NT2/D1 (cell line): ENCODE measurements at regions not wholly inside any gene's neighbourhood (a gene's known extent, or its start where the extent isn't known, plus 50 kb on each side); places are given as distances from the start of the nearest gene placed in this dataset.

Experiments used
- SUZ12 ChIP-seq: IDR thresholded peaks from 2 replicates; pipeline ENCODE4 v1.6.1; 2011; ENCODE audit not compliant: insufficient read length, insufficient read depth; ENCODE audit errors: extremely low read depth
- YY1 ChIP-seq: IDR thresholded peaks from 2 replicates; pipeline ENCODE4 v1.6.1; 2011; ENCODE audit not compliant: insufficient read length, insufficient read depth
- ZNF274 ChIP-seq: IDR thresholded peaks from 2 replicates; pipeline ENCODE4 v1.6.1; 2011; ENCODE audit warnings: mild to moderate bottlenecking, low read depth, low read length

DNA sequence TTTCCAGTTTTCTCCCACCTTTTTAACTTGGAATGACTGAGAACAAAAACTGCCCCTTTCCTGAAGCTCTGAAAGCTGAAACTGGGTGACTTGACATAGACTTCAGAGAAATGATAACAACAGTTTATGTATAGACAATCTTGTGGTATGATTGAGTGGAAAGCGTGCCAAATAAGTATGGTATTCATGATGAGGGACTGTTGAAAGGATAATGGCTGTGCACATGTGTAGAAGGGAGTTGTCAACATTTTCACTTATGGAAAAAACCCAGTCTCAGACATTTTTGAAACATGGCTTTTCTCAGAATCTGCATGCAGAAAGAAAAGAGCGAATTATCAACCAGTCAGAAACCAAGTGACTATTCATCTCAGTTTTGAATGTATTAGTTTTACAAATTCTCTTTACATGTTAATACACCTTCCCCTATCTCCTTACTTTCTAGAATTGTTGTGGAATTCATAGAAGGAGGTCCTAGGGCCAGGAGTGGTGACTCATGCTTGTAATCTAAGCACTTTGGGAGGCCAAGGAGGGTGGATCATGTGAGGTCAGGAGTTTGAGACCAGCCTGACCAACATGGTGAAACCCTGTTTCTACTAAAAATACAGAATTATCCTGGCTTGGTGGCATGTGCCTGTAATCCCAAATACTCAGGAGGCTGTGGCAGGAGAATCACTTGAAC is 261.2 kb downstream of the S1PR1 start:
- no peak for TF ChIP-seq ZNF274
- TF ChIP-seq YY1: no peak
- no peak for TF ChIP-seq SUZ12
